H9 (cell line): ENCODE measurements at regions not wholly inside any gene's neighbourhood (a gene's known extent, or its start where the extent isn't known, plus 50 kb on each side); places are given as distances from the start of the nearest gene placed in this dataset.

Source experiments
- DNase-seq: peaks from one replicate; pipeline ENCODE4 v3.0.0-alpha.2; 2017
- H2AFZ ChIP-seq: one replicate; pipeline ENCODE4 v1.6.1; 2013; ENCODE audit warnings: mild to moderate bottlenecking, low read length, control low read depth, moderate library complexity
- H2AK5ac ChIP-seq: 2 replicates; pipeline ENCODE4 v1.6.1; 2013; ENCODE audit warnings: low read length, control low read depth, mixed read lengths; ENCODE audit not compliant: insufficient read length
- H2BK120ac ChIP-seq: one replicate; pipeline ENCODE4 v1.6.1; 2013; ENCODE audit warnings: low read depth, mild to moderate bottlenecking, low read length, control low read depth, inconsistent platforms; ENCODE audit not compliant: poor library complexity, severe bottlenecking
- H2BK12ac ChIP-seq: 2 replicates; pipeline ENCODE4 v1.6.1; 2013; ENCODE audit warnings: low read length, control low read depth, mixed read lengths, low read depth; ENCODE audit not compliant: insufficient read length
- H2BK15ac ChIP-seq: 2 replicates; pipeline ENCODE4 v1.6.1; 2013; ENCODE audit warnings: low read depth, low read length, control low read depth
- H2BK20ac ChIP-seq: one replicate; pipeline ENCODE4 v1.6.1; 2013; ENCODE audit warnings: low read depth, mild to moderate bottlenecking, low read length, control low read depth, inconsistent platforms; ENCODE audit not compliant: poor library complexity, severe bottlenecking
- H2BK5ac ChIP-seq: 2 replicates; pipeline ENCODE4 v1.6.1; 2013; ENCODE audit warnings: low read length, control low read depth, mixed read lengths; ENCODE audit not compliant: insufficient read length
- H3K14ac ChIP-seq: 2 replicates; pipeline ENCODE4 v1.6.1; 2013; ENCODE audit warnings: low read length, control low read depth; ENCODE audit not compliant: insufficient read depth
- H3K18ac ChIP-seq: 2 replicates; pipeline ENCODE4 v1.6.1; 2013; ENCODE audit warnings: low read depth, mild to moderate bottlenecking, mixed read lengths, low read length, control low read depth; ENCODE audit not compliant: insufficient read length
- H3K23ac ChIP-seq: 2 replicates; pipeline ENCODE4 v1.6.1; 2013; ENCODE audit warnings: low read length, control low read depth, mixed read lengths, low read depth; ENCODE audit not compliant: insufficient read length
- H3K23me2 ChIP-seq: 2 replicates; pipeline ENCODE4 v1.6.1; 2013; ENCODE audit warnings: low read depth, mild to moderate bottlenecking, mixed read lengths, low read length, control low read depth; ENCODE audit not compliant: insufficient read length, poor library complexity, severe bottlenecking
- H3K27ac ChIP-seq: 2 replicates; pipeline ENCODE4 v1.5.1; 2013; ENCODE audit warnings: low read length, control low read depth, mixed read lengths, low read depth; ENCODE audit not compliant: insufficient read length
- H3K27me3 ChIP-seq: 2 replicates; pipeline ENCODE4 v1.6.1; 2013; ENCODE audit warnings: low read length, control low read depth, inconsistent platforms; ENCODE audit not compliant: insufficient read depth
- H3K4ac ChIP-seq: 2 replicates; pipeline ENCODE4 v1.6.1; 2013; ENCODE audit warnings: low read depth, mild to moderate bottlenecking, control low read depth, inconsistent platforms, low read length, moderate library complexity
- H3K4me1 ChIP-seq: 2 replicates; pipeline ENCODE4 v1.6.1; 2013; ENCODE audit warnings: low read length, control low read depth, inconsistent platforms; ENCODE audit not compliant: insufficient read depth
- H3K4me2 ChIP-seq: 2 replicates; pipeline ENCODE4 v1.6.1; 2013; ENCODE audit warnings: low read length, control low read depth, mixed read lengths; ENCODE audit not compliant: insufficient read length, insufficient read depth
- H3K56ac ChIP-seq: 2 replicates; pipeline ENCODE4 v1.6.1; 2013; ENCODE audit warnings: low read depth, mild to moderate bottlenecking, mixed read lengths, low read length, control low read depth; ENCODE audit not compliant: insufficient read length
- H3K79me1 ChIP-seq: 2 replicates; pipeline ENCODE4 v1.6.1; 2013; ENCODE audit warnings: low read depth, mild to moderate bottlenecking, moderate library complexity, low read length, control low read depth, inconsistent platforms; ENCODE audit not compliant: insufficient read depth, poor library complexity, severe bottlenecking
- H3K79me2 ChIP-seq: 2 replicates; pipeline ENCODE4 v1.6.1; 2013; ENCODE audit warnings: low read length, control low read depth, inconsistent platforms; ENCODE audit not compliant: insufficient read depth
- H3K9ac ChIP-seq: 2 replicates; pipeline ENCODE4 v1.6.1; 2013; ENCODE audit warnings: low read length, control low read depth, mixed read lengths; ENCODE audit not compliant: insufficient read length; ENCODE audit errors: extremely low read depth
- H3K9me3 ChIP-seq: one replicate; pipeline ENCODE4 v1.6.1; 2013; ENCODE audit warnings: low read depth, low read length, inconsistent platforms; ENCODE audit not compliant: control insufficient read depth
- H3T11ph ChIP-seq: one replicate; pipeline ENCODE4 v1.6.1; 2013; ENCODE audit warnings: mild to moderate bottlenecking, low read length, control low read depth, inconsistent platforms
- H4K20me1 ChIP-seq: one replicate; pipeline ENCODE4 v1.6.1; 2013; ENCODE audit not compliant: control insufficient read depth, insufficient read length, insufficient read depth
- H4K5ac ChIP-seq: 2 replicates; pipeline ENCODE4 v1.6.1; 2013; ENCODE audit warnings: low read depth, mild to moderate bottlenecking, mixed read lengths, low read length, control low read depth; ENCODE audit not compliant: insufficient read length
- H4K8ac ChIP-seq: replicated peaks from 2 replicates; pipeline ENCODE4 v1.6.1; 2013; ENCODE audit warnings: low read length, control low read depth, mixed read lengths, low read depth; ENCODE audit not compliant: insufficient read length
- H4K91ac ChIP-seq: 2 replicates; pipeline ENCODE4 v1.6.1; 2013; ENCODE audit warnings: low read depth, mild to moderate bottlenecking, moderate library complexity, mixed read lengths, low read length, control low read depth; ENCODE audit not compliant: insufficient read length
- H3K27ac Mint-ChIP-seq, 3 experiments: 2 replicates in 2 of 3; 3 replicates in 1 of 3; pipeline ENCODE4 v1.8.0; 2020 to 2021; ENCODE audit warnings: mixed read lengths in 3 of 3, mild to moderate bottlenecking in 1 of 3, moderate library complexity in 1 of 3
- H3K27me3 Mint-ChIP-seq: 2 replicates; pipeline ENCODE4 v1.8.0; 2021; ENCODE audit warnings: low read depth, mild to moderate bottlenecking, moderate library complexity, mixed read lengths
- H3K36me3 Mint-ChIP-seq, 3 experiments: 2 replicates in 2 of 3; 3 replicates in 1 of 3; pipeline ENCODE4 v1.8.0; 2020 to 2021; ENCODE audit warnings: low read depth in 3 of 3, mixed read lengths in 3 of 3; ENCODE audit not compliant: insufficient read depth in 1 of 3
- H3K4me1 Mint-ChIP-seq, 2 experiments: 2 replicates each; pipeline ENCODE4 v1.8.0; 2020; ENCODE audit warnings: mixed read lengths in 2 of 2
- H3K4me3 Mint-ChIP-seq, 2 experiments: 2 replicates in 1 of 2; 3 replicates in 1 of 2; pipeline ENCODE4 v1.8.0; 2020 to 2021; ENCODE audit warnings: mild to moderate bottlenecking in 2 of 2, mixed read lengths in 2 of 2, moderate library complexity in 1 of 2
- H3K9me3 Mint-ChIP-seq, 2 experiments: 2 replicates in 1 of 2; 3 replicates in 1 of 2; pipeline ENCODE4 v1.8.0; 2020; ENCODE audit warnings: mild to moderate bottlenecking in 2 of 2, mixed read lengths in 2 of 2, moderate library complexity in 1 of 2
- WGBS: extraction: QIAGEN DNeasy Blood & Tissue Kit; methylation state at CpG from one replicate; pipeline ENCODE4 v1.1.7; 2013; ENCODE audit warnings: missing lambda C conversion rate, low lambda C conversion rate, mixed read lengths; ENCODE audit not compliant: insufficient read length; ENCODE audit errors: extremely low coverage; 5-methylcytosine and 5-hydroxymethylcytosine counted together
- TF ChIP-seq, protein P1 (sequence below): fragments of 200-600 bp; sonication (generic); conservative IDR thresholded peaks from 3 replicates; pipeline ENCODE4 v1.8.0; 2021; ENCODE audit warnings: antibody characterized with exemption, mild to moderate bottlenecking

DNA sequence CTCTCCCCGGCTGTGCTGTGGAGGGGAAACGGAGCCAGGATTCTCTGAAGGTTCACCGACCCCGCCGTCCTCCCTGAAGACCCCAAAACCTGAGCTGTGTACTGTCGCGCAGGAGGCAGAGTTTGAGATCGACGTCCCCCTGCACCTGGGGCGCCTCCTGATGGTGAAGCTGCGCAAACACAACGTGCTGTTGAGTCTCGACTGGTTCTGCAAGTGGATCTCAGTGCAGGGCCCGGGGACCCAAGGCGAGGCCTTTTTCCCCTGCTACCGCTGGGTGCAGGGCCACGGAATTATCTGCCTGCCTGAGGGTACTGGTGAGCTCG is 62.6 kb upstream of the TEKT1 start:
- Histone ChIP-seq H3K23ac (no peak overlapping the region), H2BK20ac (no peak overlapping the region), H2BK5ac (no peak overlapping the region), H4K91ac (no peak overlapping the region), H4K20me1 (no peaks in the 10 kb centered on the region), H3K9me3 (no peaks in the 10 kb centered on the region), H3K23me2 (peaks cover 5% of the 10 kb centered on the region), H3K18ac (no peak overlapping the region), H3K4ac (no peak overlapping the region), H4K8ac (no peak overlapping the region), H2BK120ac (no peak overlapping the region), H3K27me3 (no peaks in the 10 kb centered on the region), H3K79me1 (no peaks in the 10 kb centered on the region), H2BK12ac (no peak overlapping the region), H3K4me2 (no peak overlapping the region), H2BK15ac (no peak overlapping the region), H2AK5ac (no peak overlapping the region), H3K27ac (no peak overlapping the region), H3K14ac (no peak overlapping the region), H3K79me2 (no peaks in the 10 kb centered on the region), H2AFZ (no peak overlapping the region), H4K5ac (no peak overlapping the region), H3T11ph (no peak overlapping the region), H3K9ac (no peak overlapping the region), H3K4me1 (no peaks in the 10 kb centered on the region), H3K56ac (no peak overlapping the region)
- Mint-ChIP-seq H3K4me1 (0 out of 4 replicates have a peak, but pooled peaks cover 0 to 3% of the 10 kb centered on the region in 2 experiments), H3K27ac (no peak overlapping the region), H3K27me3 (peaks cover 66% of the 10 kb centered on the region), H3K9me3 (no peaks in the 10 kb centered on the region), H3K4me3 (peak overlapping the region; percentile 65 to 72), H3K36me3 (peaks cover 3 to 38% (median 4%) of the 10 kb centered on the region in 3 experiments; a peak in 5 of 7 replicates)
- WGBS, result no CpG with 5 or more reads among the region's 18 CpGs
- DNase-seq, result peak; percentile 88
- TF ChIP-seq, protein P1, sequence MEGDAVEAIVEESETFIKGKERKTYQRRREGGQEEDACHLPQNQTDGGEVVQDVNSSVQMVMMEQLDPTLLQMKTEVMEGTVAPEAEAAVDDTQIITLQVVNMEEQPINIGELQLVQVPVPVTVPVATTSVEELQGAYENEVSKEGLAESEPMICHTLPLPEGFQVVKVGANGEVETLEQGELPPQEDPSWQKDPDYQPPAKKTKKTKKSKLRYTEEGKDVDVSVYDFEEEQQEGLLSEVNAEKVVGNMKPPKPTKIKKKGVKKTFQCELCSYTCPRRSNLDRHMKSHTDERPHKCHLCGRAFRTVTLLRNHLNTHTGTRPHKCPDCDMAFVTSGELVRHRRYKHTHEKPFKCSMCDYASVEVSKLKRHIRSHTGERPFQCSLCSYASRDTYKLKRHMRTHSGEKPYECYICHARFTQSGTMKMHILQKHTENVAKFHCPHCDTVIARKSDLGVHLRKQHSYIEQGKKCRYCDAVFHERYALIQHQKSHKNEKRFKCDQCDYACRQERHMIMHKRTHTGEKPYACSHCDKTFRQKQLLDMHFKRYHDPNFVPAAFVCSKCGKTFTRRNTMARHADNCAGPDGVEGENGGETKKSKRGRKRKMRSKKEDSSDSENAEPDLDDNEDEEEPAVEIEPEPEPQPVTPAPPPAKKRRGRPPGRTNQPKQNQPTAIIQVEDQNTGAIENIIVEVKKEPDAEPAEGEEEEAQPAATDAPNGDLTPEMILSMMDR, result peak; percentile 81
